GM18868 (cell line): ENCODE measurements at regions not wholly inside any gene's neighbourhood (a gene's known extent, or its start where the extent isn't known, plus 50 kb on each side); places are given as distances from the start of the nearest gene placed in this dataset.

Source experiments
- ATAC-seq: cut with Tn5 transposase; IDR thresholded peaks from one replicate; pipeline ENCODE4 v1.9.1; 2021; ENCODE audit warnings: mild to moderate bottlenecking, moderate library complexity; ENCODE audit not compliant: unreplicated experiment

DNA sequence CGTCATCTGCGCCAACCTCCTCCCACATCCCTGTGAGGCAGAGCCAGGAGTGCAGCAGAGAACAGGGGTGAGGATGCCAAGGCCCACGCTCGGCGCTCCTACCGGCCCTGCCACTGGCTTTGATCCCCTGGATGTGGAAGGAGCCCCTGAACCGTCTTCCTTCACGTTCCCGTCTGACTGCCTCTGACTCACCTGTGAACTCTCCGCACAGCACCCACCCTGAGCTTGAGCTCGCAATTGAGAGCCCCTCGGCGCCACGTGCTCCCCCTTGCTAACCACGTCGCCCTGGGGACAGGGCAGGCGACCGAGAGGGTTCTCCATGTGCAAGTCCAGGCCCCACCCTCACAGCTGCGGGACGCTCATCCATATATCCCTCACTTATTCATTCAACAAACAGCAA lies 645.3 kb downstream of the BRD1 start:
- ATAC-seq, result no peak

GRCh38 chr22:49181942-49182341 lies 645.7 kb downstream of the BRD1 start:
- no peak for ATAC-seq

DNA sequence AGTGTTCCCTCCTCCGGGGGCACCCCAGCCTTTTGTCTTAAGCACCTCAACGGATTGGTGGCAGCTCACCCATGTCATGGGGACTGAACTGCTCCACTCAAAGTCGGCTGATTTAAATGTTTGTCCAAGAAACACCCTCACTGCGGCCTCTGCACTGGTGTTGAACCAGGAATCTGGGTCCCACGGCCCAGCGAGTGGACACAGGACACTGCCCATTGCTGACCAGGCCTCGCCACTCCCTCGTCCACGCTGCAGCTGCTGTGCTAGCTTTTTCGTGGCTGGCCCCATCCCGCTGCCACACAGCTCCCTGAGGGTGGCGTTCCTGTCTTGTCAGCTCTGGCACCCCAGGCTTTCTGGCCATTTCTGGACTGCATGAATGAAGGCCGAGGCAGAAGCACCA lies 646.2 kb downstream of the BRD1 start:
- ATAC-seq, result no peak

DNA sequence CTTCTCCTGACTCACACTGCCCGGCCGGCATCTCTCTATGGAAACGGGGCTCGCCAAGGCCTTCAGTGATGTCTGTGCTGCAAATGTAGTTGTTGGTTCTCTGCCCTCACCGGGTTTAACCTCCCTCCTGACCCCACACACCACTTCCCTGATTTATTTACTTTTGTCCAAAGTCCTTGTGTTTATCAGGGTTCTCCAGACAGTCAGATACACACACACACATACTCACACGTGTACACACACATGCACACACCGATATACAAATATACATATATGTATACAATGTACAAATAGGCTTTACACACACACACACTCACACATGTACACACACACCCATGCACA lies 647.0 kb downstream of the BRD1 start:
- no peak for ATAC-seq

- ATAC-seq, result no peak
Observed at GRCh38 chr22:49179886-49180682, 647.6 kb downstream of the BRD1 start.

GRCh38 chr22:49179175-49179574 lies 648.5 kb downstream of the BRD1 start:
- ATAC-seq, result no peak

- no peak for ATAC-seq
Observed at GRCh38 chr22:49178246-49179005, 649.2 kb downstream of the BRD1 start.

DNA sequence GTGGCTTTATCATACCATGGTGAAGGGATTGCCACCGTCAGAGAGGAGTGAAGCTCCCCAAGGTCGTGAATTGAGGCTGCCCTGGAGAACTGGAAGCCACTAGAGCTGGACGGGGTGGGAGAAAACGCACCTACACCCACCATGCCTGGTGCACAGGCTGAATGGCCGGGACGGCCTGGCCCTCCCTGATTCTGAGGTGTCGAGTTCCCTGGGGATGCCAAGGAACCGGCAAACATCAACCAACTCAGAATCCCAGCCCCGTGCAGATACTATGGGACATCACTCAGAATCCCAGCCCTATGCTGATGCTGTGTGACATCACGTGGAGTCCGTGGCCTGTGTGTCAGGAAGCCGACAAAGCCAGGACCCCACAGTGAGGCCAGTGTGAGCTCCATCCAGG lies 650.0 kb downstream of the BRD1 start:
- no peak for ATAC-seq

DNA sequence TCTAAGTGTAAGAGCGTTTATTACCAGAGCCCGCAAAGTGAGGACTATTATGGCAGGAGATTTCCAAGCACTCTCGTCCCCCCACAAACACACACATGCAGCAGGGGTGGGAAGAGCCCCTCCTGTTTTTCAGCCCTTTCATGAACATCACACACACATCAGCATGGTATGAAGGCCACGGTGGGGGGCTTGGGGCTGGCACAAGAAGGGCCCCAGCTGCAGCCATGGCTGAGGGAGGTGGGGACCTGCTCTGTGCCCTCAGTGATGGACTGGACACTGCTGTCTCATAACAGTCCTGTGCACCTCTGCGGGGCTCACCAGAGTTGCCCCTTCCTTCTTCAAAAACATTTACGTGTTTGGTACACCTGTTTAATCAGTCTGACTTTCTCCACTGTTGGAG lies 650.7 kb downstream of the BRD1 start:
- no peak for ATAC-seq

GRCh38 chr22:49170053-49170452 lies 657.6 kb downstream of the BRD1 start:
- no peak for ATAC-seq

DNA sequence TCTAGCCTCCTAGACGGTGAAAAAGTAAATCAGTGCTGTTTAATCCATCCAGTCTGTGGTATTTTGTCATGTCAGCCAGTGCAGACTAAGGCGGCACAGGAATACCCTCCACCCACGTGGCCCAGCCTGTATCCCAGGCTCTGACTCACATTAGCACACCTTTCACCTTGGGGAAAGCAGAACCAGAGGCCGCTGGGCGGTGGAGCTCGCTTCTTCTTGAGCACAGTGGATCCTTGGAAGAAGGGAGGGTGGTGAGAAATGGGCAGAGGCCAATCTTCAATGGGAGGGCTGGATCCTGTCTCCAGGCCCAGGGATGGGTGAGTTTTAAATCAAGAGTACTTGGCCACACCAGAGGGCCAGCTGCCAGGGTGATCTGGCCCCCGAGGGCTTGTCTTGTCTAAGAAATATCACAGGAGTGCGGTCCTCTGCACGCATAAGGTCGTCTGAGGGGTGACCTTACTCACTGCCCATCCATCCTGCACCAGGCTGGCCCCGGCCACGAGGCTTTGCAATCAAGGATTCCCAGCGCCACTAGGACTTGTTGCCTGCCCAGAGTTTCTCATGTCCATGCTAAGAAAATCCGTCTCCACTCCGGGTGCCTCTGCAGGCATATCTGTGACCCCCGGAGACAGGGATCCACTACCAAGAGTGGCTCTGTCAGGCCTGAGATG lies 658.5 kb downstream of the BRD1 start:
- no peak for ATAC-seq

- no peak for ATAC-seq
Observed at GRCh38 chr22:49168219-49168813, 659.4 kb downstream of the BRD1 start.

- ATAC-seq, result no peak
Observed at GRCh38 chr22:49166746-49167145, 660.9 kb downstream of the BRD1 start.

- ATAC-seq, result no peak
Observed at GRCh38 chr22:49166211-49166610, 661.5 kb downstream of the BRD1 start.

GRCh38 chr22:49164773-49165320 lies 662.8 kb downstream of the BRD1 start:
- ATAC-seq, result no peak

DNA sequence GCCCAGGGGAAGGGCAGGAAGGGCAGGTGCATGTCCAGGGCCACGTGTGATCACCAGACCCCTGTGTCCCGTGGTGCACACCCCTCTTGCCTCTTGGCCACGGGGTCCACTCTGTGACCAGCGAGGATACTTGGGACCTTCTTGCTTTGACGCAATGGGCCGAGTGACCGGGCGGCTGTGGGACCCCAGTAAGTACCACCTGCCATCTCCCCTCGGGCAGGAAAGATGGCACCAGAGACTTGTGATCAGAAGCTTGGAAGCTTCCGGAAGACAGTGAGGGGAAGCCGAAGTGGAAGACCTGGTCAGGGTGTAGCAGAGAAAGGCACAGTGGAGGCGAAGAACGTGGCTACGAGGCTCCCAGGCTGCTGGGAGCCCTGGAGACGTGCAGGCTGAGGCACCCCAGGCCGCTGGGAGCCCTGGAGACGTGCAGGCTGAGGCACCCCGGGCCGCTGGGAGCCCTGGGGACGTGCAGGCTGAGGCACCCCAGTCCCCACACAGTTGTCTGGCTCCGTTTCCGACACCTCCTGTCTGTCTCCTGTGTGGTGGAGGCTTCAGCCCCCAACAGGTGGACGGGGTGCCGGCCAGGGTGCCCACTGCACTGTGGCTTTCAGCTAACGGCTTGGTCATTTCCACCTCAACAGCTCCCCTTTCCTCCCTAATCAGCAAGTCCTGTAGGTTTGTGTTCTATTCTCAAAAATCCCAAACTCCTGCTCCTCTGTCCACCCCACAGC lies 663.5 kb downstream of the BRD1 start:
- no peak for ATAC-seq

DNA sequence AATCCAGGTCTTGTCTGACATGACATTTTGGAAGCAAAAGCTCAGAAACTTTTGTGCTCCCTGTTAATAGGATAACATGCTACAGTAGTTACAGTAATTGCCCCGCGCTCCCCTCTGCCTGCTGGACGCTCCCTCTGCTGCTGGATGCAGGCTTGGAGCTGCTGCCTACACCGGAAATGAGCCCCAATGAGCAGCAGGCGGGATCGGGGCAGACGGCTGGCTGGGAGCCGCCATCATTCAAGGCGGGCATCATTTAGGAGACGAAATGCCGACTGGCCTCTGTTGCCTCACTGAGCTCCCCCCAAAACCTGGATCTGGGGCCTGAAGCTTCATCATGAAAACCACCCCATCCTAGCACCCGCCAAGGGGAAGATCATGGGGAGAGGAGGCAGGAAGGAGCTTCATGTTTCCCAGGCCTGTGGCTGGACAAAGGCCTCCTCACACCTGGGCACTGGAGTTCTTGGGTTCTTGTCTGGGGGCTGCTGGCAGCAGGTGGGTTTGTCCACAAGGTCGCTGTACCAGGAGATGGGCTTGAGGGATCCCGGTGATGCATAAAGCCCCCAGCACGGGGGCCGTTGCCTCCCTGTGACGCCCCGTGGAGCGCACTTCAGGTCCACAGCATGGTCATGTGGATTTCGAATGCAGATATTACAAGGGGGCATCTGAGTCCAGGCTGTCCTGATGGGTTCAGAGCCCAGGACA lies 664.3 kb downstream of the BRD1 start:
- ATAC-seq, result no peak

DNA sequence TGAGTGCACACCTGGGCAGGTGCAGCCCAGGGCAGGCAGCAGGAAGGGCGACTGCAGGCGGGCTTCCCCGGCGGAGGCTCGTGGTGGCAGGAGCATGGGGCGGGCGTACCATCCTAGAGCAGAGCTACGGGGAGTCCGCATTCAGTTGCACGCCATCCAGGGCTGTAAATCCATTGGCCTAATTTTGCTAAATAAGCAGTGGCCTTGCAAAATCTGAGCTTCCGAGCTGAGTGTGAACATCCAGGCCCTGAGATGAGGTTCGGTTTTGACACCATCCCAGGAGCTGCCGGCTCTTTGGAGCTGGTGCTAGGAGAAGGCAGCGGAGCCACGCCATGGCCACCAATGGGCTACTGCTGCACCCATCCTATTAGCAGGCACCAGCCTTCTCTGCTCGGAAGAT lies 664.8 kb downstream of the BRD1 start:
- ATAC-seq, result no peak

GRCh38 chr22:49161002-49161850 lies 666.4 kb downstream of the BRD1 start:
- ATAC-seq, result no peak
